ENCODE measurements at regions not wholly inside any gene's neighbourhood (a gene's known extent, or its start where the extent isn't known, plus 50 kb on each side); places are given as distances from the start of the nearest gene placed in this dataset.

GRCh38 chr16:73724503-73724902 lies 572.1 kb upstream of the PSMD7 start:
- Histone ChIP-seq H3F3A (replicated peaks; ENCODE audit: insufficient read depth) (no peaks in the 10 kb centered on the region), H3K4me2 (no peak overlapping the region), H3K9me2 (no peaks in the 10 kb centered on the region), H3K9me3 (no peaks in the 10 kb centered on the region), H2AFZ (ENCODE audit: low read depth) (no peak overlapping the region), H3K36me3 (replicated peaks in 1 of 2; ENCODE audit: control insufficient read depth in 1 of 2, insufficient read depth in 2 of 2, low read length in 1 of 2) (no peaks in the 10 kb centered on the region), H3K4me3 (ENCODE audit: low read depth in 2 of 2, low read length in 1 of 2) (no peak overlapping the region), H3K27me3 (ENCODE audit: insufficient read depth) (no peaks in the 10 kb centered on the region), H3K79me2 (ENCODE audit: insufficient read depth) (no peaks in the 10 kb centered on the region), H3K9ac (no peak overlapping the region), H3K27ac (ENCODE audit: low read depth in 2 of 2, low read length in 1 of 2) (no peak overlapping the region), H3K4me1 (ENCODE audit: control insufficient read depth in 1 of 2, insufficient read depth in 2 of 2, low read depth in 1 of 2, low read length in 1 of 2) (no peaks in the 10 kb centered on the region), H4K20me1 (ENCODE audit: insufficient read depth) (no peaks in the 10 kb centered on the region)
- no peak for DNase-seq
- no peak for TF ChIP-seq POLR2AphosphoS5 (IDR thresholded peaks at IDR 0.05; ENCODE audit: low read depth, low read length)
- no peak for TF ChIP-seq GATA2 (CRISPR knock-in tag; IDR thresholded peaks at IDR 0.05)
- WGBS (ENCODE audit: low lambda C conversion rate): 9% methylated on average over 2 of the region's 2 CpGs
- ChIA-PET CTCF (interaction anchor here (2.1 kb wide), 1 partner anchor 10 kb away, joined by 6 read pairs; no protein-coding TSS in a partner anchor), POLR2A (no interaction called here)

GRCh38 chr16:73717266-73717974 lies 579.2 kb upstream of the PSMD7 start:
- Histone ChIP-seq H3K4me1 (ENCODE audit: control insufficient read depth in 1 of 2, insufficient read depth in 2 of 2, low read depth in 1 of 2, low read length in 1 of 2) (no peaks in the 10 kb centered on the region; a peak in 1 of 4 replicates), H4K20me1 (ENCODE audit: insufficient read depth) (no peaks in the 10 kb centered on the region), H3K9me3 (no peaks in the 10 kb centered on the region), H3K79me2 (ENCODE audit: insufficient read depth) (no peaks in the 10 kb centered on the region), H3F3A (replicated peaks; ENCODE audit: insufficient read depth) (no peaks in the 10 kb centered on the region), H3K27ac (ENCODE audit: low read depth in 2 of 2, low read length in 1 of 2) (no peak overlapping the region), H3K9me2 (no peaks in the 10 kb centered on the region), H3K36me3 (replicated peaks in 1 of 2; ENCODE audit: control insufficient read depth in 1 of 2, insufficient read depth in 2 of 2, low read length in 1 of 2) (no peaks in the 10 kb centered on the region), H3K9ac (no peak overlapping the region), H3K27me3 (ENCODE audit: insufficient read depth) (no peaks in the 10 kb centered on the region), H3K4me3 (ENCODE audit: low read depth in 2 of 2, low read length in 1 of 2) (no peak overlapping the region), H3K4me2 (no peak overlapping the region), H2AFZ (ENCODE audit: low read depth) (no peak overlapping the region)
- POLR2A ChIA-PET: no interaction called here
- no peak for TF ChIP-seq FOXJ3 (CRISPR knock-in tag; IDR thresholded peaks at IDR 0.05)
- TF ChIP-seq MAX (IDR thresholded peaks at IDR 0.05; ENCODE audit: low read depth): no peak
- TF ChIP-seq MXI1 (IDR thresholded peaks at IDR 0.05; ENCODE audit: low read depth, low read length): no peak
- TF ChIP-seq TCF12 (IDR thresholded peaks at IDR 0.05): no peak
- TF ChIP-seq MEF2A (IDR thresholded peaks at IDR 0.05; ENCODE audit: borderline replicate concordance, low read depth): no peak
- TF ChIP-seq SMC3 (IDR thresholded peaks at IDR 0.05; ENCODE audit: low read depth, low read length): no peak
- TF ChIP-seq YY1 (IDR thresholded peaks at IDR 0.05; ENCODE audit: low read depth): no peak
- TF ChIP-seq RXRA (IDR thresholded peaks at IDR 0.05; ENCODE audit: borderline replicate concordance, low read depth): no peak
- TF ChIP-seq PBX3 (IDR thresholded peaks at IDR 0.05): no peak
- 39% methylated on average over 11 of the region's 11 CpGs for WGBS (ENCODE audit: low lambda C conversion rate)
- CTCF ChIA-PET: interaction anchor here (1.1 kb wide), 1 partner anchor 161 kb away, joined by 3 read pairs; no protein-coding TSS in a partner anchor
- no peak for DNase-seq

GRCh38 chr16:73714976-73715375 lies 581.6 kb upstream of the PSMD7 start:
- WGBS (ENCODE audit: low lambda C conversion rate): 56% methylated on average over 8 of the region's 8 CpGs
- no peak for DNase-seq
- H4K20me1 ChIP-seq (ENCODE audit: insufficient read depth): no peaks in the 10 kb centered on the region
- H3K27me3 ChIP-seq (ENCODE audit: insufficient read depth): no peaks in the 10 kb centered on the region
- no peaks in the 10 kb centered on the region for H3K36me3 ChIP-seq (replicated peaks in 1 of 2; ENCODE audit: control insufficient read depth in 1 of 2, insufficient read depth in 2 of 2, low read length in 1 of 2)
- no peaks in the 10 kb centered on the region; a peak in 1 of 4 replicates for H3K4me1 ChIP-seq (ENCODE audit: control insufficient read depth in 1 of 2, insufficient read depth in 2 of 2, low read depth in 1 of 2, low read length in 1 of 2)
- no peaks in the 10 kb centered on the region for H3K79me2 ChIP-seq (ENCODE audit: insufficient read depth)
- no peaks in the 10 kb centered on the region for H3K9me2 ChIP-seq
- CTCF ChIA-PET: interaction anchor here (0.6 to 3.1 kb wide), 13 partner anchors 9 to 407 kb away, joined by 3 to 15 read pairs (median 5); no protein-coding TSS in a partner anchor
- no peak overlapping the region for H3K9ac ChIP-seq
- no peak overlapping the region for H3K27ac ChIP-seq (ENCODE audit: low read depth in 2 of 2, low read length in 1 of 2)
- H3F3A ChIP-seq (replicated peaks; ENCODE audit: insufficient read depth): no peaks in the 10 kb centered on the region
- H2AFZ ChIP-seq (ENCODE audit: low read depth): no peak overlapping the region
- no peak overlapping the region for H3K4me2 ChIP-seq
- POLR2A ChIA-PET: no interaction called here
- TF ChIP-seq EZH2phosphoT487 (IDR thresholded peaks at IDR 0.05; ENCODE audit: borderline replicate concordance, low read depth): no peak
- TF ChIP-seq RCOR1 (IDR thresholded peaks at IDR 0.05; ENCODE audit: low read length): no peak
- no peak for TF ChIP-seq SIN3A (IDR thresholded peaks at IDR 0.05; ENCODE audit: borderline replicate concordance, low read depth, low read length)
- TF ChIP-seq POLR2AphosphoS5 (IDR thresholded peaks at IDR 0.05; ENCODE audit: low read depth, low read length): no peak
- no peak for TF ChIP-seq IRF3 (IDR thresholded peaks at IDR 0.05; ENCODE audit: low read depth, low read length)
- no peak for TF ChIP-seq RXRA (IDR thresholded peaks at IDR 0.05; ENCODE audit: borderline replicate concordance, low read depth)
- H3K9me3 ChIP-seq: no peaks in the 10 kb centered on the region
- H3K4me3 ChIP-seq (ENCODE audit: low read depth in 2 of 2, low read length in 1 of 2): no peak overlapping the region

All from SK-N-SH (cell line).